OCI-LY1 (cell line): ENCODE measurements at regions not wholly inside any gene's neighbourhood (a gene's known extent, or its start where the extent isn't known, plus 50 kb on each side); places are given as distances from the start of the nearest gene placed in this dataset.

Source experiments
- H2AFZ ChIP-seq: fragments of 200-600 bp; sonication (generic), shearing (Covaris generic); 2 replicates; pipeline ENCODE4 v1.6.0; 2014; ENCODE audit warnings: antibody characterized with exemption, mild to moderate bottlenecking, low read length
- H3F3A ChIP-seq: fragments of 200-600 bp; sonication (generic), shearing (Covaris generic); 2 replicates; pipeline ENCODE4 v1.6.0; 2014; ENCODE audit warnings: mild to moderate bottlenecking, antibody characterized with exemption, low read length, moderate library complexity; ENCODE audit not compliant: insufficient read depth
- H3K27ac ChIP-seq: fragments of 200-600 bp; sonication (generic); 2 replicates; pipeline ENCODE4 v1.5.1; 2014; ENCODE audit warnings: low read length, mixed run types, mild to moderate bottlenecking, low read depth; ENCODE audit not compliant: poor library complexity, severe bottlenecking
- H3K27me3 ChIP-seq: fragments of 200-600 bp; sonication (generic); 2 replicates; pipeline ENCODE4 v1.6.0; 2014; ENCODE audit warnings: antibody characterized with exemption, mild to moderate bottlenecking, low read length, moderate library complexity; ENCODE audit not compliant: insufficient read depth
- H3K36me3 ChIP-seq: fragments of 200-600 bp; sonication (generic); 2 replicates; pipeline ENCODE4 v1.6.1; 2014; ENCODE audit warnings: mild to moderate bottlenecking, antibody characterized with exemption, low read length, moderate library complexity, mixed read lengths; ENCODE audit not compliant: insufficient read depth
- H3K4me1 ChIP-seq: fragments of 200-600 bp; sonication (generic); 2 replicates; pipeline ENCODE4 v1.5.1; 2014; ENCODE audit warnings: mild to moderate bottlenecking, low read length, moderate library complexity; ENCODE audit not compliant: insufficient read depth, severe bottlenecking
- H3K4me2 ChIP-seq: fragments of 200-600 bp; sonication (generic), shearing (Covaris generic); 2 replicates; pipeline ENCODE4 v1.6.1; 2014; ENCODE audit warnings: low read length
- H3K4me3 ChIP-seq: fragments of 200-600 bp; sonication (generic); 2 replicates; pipeline ENCODE4 v1.5.1; 2014; ENCODE audit warnings: low read length, low read depth, mild to moderate bottlenecking, mixed read lengths; ENCODE audit not compliant: poor library complexity, severe bottlenecking
- H3K79me2 ChIP-seq: fragments of 200-600 bp; shearing (Covaris generic); 2 replicates; pipeline ENCODE4 v1.6.1; 2016; ENCODE audit warnings: mixed run types, low read length, mixed read lengths; ENCODE audit not compliant: insufficient read depth
- H3K9ac ChIP-seq: fragments of 200-600 bp; sonication (generic), shearing (Covaris generic); 2 replicates; pipeline ENCODE4 v1.6.1; 2014; ENCODE audit warnings: mild to moderate bottlenecking, low read length, mixed read lengths
- H3K9me2 ChIP-seq: fragments of 200-600 bp; sonication (generic), shearing (Covaris generic); 2 replicates; pipeline ENCODE4 v1.6.1; 2014; ENCODE audit warnings: low read depth, mild to moderate bottlenecking, low read length, mixed read lengths
- H3K9me3 ChIP-seq: fragments of 200-600 bp; shearing (Covaris generic); 2 replicates; pipeline ENCODE4 v1.6.1; 2014; ENCODE audit warnings: low read length, mixed read lengths
- H4K20me1 ChIP-seq: fragments of 200-600 bp; sonication (generic), shearing (Covaris generic); 2 replicates; pipeline ENCODE4 v1.6.0; 2016; ENCODE audit warnings: mild to moderate bottlenecking, low read length; ENCODE audit not compliant: insufficient read depth
- EZH2 ChIP-seq: fragments of 200-600 bp; sonication (generic), shearing (Covaris generic); IDR thresholded peaks from 2 replicates; pipeline ENCODE4 v1.8.0; 2017; ENCODE audit warnings: borderline replicate concordance, mixed run types, mild to moderate bottlenecking, antibody characterized with exemption, low read length, moderate library complexity, mixed read lengths
- TF ChIP-seq, protein P1 (sequence below): fragments of 200-600 bp; sonication (generic), shearing (Covaris generic); IDR thresholded peaks from 2 replicates; pipeline ENCODE4 v1.5.1; 2017; ENCODE audit warnings: mild to moderate bottlenecking, antibody characterized with exemption, low read length, moderate library complexity, mixed read lengths

- Histone ChIP-seq H3K9me3 (no peaks in the 10 kb centered on the region), H3K36me3 (no peaks in the 10 kb centered on the region), H3K9me2 (no peaks in the 10 kb centered on the region), H3F3A (no peaks in the 10 kb centered on the region), H2AFZ (no peak overlapping the region), H3K4me3 (no peak overlapping the region), H4K20me1 (no peaks in the 10 kb centered on the region), H3K9ac (no peak overlapping the region), H3K27me3 (no peaks in the 10 kb centered on the region), H3K27ac (no peak overlapping the region), H3K79me2 (no peaks in the 10 kb centered on the region), H3K4me2 (no peak overlapping the region), H3K4me1 (no peaks in the 10 kb centered on the region)
- TF ChIP-seq, protein P1, sequence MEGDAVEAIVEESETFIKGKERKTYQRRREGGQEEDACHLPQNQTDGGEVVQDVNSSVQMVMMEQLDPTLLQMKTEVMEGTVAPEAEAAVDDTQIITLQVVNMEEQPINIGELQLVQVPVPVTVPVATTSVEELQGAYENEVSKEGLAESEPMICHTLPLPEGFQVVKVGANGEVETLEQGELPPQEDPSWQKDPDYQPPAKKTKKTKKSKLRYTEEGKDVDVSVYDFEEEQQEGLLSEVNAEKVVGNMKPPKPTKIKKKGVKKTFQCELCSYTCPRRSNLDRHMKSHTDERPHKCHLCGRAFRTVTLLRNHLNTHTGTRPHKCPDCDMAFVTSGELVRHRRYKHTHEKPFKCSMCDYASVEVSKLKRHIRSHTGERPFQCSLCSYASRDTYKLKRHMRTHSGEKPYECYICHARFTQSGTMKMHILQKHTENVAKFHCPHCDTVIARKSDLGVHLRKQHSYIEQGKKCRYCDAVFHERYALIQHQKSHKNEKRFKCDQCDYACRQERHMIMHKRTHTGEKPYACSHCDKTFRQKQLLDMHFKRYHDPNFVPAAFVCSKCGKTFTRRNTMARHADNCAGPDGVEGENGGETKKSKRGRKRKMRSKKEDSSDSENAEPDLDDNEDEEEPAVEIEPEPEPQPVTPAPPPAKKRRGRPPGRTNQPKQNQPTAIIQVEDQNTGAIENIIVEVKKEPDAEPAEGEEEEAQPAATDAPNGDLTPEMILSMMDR: no peak
- TF ChIP-seq EZH2: no peak
Measured at GRCh38 chr11:41666951-41667653, 207.7 kb upstream of the LRRC4C start.

- Histone ChIP-seq H3K4me1 (no peaks in the 10 kb centered on the region), H3K9me2 (no peaks in the 10 kb centered on the region), H3K79me2 (no peaks in the 10 kb centered on the region), H3K36me3 (no peaks in the 10 kb centered on the region), H3K4me2 (no peak overlapping the region), H4K20me1 (no peaks in the 10 kb centered on the region), H2AFZ (no peak overlapping the region), H3K4me3 (no peak overlapping the region), H3K27ac (no peak overlapping the region), H3K27me3 (no peaks in the 10 kb centered on the region), H3F3A (no peaks in the 10 kb centered on the region), H3K9me3 (no peaks in the 10 kb centered on the region), H3K9ac (no peak overlapping the region)
- TF ChIP-seq EZH2: no peak
- TF ChIP-seq, protein P1: no peak
Measured at GRCh38 chr11:41675205-41675604, 215.8 kb upstream of the LRRC4C start.

DNA sequence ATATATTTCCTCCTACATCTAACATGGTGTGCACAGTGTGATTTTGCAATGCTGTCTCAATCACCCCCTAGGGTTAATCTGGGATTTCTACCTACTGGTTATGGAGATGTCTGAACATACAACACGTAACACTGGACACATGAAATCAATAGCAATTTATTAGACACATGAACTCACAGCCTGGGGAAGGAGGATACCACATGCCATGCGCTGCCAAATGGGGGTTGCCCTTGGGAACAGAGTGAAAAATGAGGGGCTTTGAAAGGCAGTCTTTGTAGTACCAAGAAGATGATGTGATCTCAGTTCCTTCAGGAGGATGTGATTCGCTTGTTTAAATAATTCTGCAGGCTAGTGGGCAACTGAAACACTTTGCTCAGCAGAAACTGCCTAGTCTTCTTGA is 253.6 kb upstream of the LRRC4C start:
- Histone ChIP-seq H3K9me3 (no peaks in the 10 kb centered on the region), H3K79me2 (no peaks in the 10 kb centered on the region), H3K4me2 (no peak overlapping the region), H3K27ac (no peak overlapping the region), H3K4me3 (no peak overlapping the region), H3K9ac (no peak overlapping the region), H3F3A (no peaks in the 10 kb centered on the region), H3K4me1 (no peaks in the 10 kb centered on the region), H3K27me3 (no peaks in the 10 kb centered on the region), H3K36me3 (no peaks in the 10 kb centered on the region), H3K9me2 (no peaks in the 10 kb centered on the region), H4K20me1 (no peaks in the 10 kb centered on the region), H2AFZ (no peak overlapping the region)
- TF ChIP-seq, protein P1: no peak
- no peak for TF ChIP-seq EZH2
